GM13976 (cell line): ENCODE measurements at regions not wholly inside any gene's neighbourhood (a gene's known extent, or its start where the extent isn't known, plus 50 kb on each side); places are given as distances from the start of the nearest gene placed in this dataset.

Experiments
- DNase-seq: peaks from one replicate; pipeline ENCODE4 v3.0.0; 2012; ENCODE audit warnings: low spot score
- in situ Hi-C: fragments of 300-500 bp; cut with MboI; formaldehyde crosslinking; loops from one replicate; pipeline ENCODE4 v1.12.0; 2022; ENCODE audit warnings: low sequenced_read_pairs, mixed read lengths, inconsistent platforms; ENCODE audit not compliant: unreplicated experiment
- TF ChIP-seq, protein P1 (sequence below): IDR thresholded peaks from 2 replicates; pipeline ENCODE4 v1.5.1; 2012; ENCODE audit warnings: borderline replicate concordance, mild to moderate bottlenecking; ENCODE audit not compliant: insufficient read depth; ENCODE audit errors: extremely low read depth, missing control alignments, control extremely low read depth

DNA sequence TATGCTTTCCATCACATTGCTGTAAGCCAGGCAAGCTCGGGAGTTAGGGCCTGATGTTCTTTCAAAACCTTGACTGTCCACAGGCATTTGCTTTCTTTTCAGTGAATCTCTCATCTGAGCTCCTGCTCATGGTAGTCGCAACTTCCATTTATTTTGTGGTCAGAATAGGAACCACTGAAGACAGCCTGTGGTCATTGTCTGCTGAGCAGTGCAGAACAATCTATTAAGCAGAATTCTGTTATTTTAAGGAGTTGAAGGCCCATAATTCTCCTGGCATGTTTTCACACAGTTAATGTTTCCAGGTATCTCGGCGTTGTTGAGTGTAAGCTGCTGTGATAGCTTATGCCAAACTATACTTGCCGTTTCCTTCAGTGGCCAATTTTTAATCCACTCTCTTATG, 491.1 kb upstream of the AKR1E2 start:
- DNase-seq = no peak
- TF ChIP-seq, protein P1, sequence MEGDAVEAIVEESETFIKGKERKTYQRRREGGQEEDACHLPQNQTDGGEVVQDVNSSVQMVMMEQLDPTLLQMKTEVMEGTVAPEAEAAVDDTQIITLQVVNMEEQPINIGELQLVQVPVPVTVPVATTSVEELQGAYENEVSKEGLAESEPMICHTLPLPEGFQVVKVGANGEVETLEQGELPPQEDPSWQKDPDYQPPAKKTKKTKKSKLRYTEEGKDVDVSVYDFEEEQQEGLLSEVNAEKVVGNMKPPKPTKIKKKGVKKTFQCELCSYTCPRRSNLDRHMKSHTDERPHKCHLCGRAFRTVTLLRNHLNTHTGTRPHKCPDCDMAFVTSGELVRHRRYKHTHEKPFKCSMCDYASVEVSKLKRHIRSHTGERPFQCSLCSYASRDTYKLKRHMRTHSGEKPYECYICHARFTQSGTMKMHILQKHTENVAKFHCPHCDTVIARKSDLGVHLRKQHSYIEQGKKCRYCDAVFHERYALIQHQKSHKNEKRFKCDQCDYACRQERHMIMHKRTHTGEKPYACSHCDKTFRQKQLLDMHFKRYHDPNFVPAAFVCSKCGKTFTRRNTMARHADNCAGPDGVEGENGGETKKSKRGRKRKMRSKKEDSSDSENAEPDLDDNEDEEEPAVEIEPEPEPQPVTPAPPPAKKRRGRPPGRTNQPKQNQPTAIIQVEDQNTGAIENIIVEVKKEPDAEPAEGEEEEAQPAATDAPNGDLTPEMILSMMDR = no peak
- in situ Hi-C loops = no loop called here

DNA sequence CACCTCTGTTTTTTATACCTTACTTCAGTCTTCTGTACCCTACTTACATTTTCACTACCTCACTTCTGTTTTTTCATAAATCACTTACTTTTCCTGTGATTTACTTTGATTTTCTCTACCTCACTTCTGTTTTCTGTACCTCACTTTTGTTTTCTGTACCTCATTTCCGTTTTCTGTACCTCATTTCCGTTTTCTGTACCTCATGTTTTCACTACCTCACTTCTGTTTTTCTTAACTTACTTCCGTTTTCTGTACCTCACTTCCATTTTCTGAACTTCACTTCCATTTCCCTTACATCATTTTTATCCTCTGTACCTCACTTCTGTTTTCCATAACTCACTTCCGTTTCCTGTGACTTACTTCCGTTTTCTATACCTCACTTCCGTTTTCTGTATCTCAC, 492.0 kb upstream of the AKR1E2 start:
- no peak for DNase-seq
- in situ Hi-C loops = no loop called here
- TF ChIP-seq, protein P1 = no peak

DNA sequence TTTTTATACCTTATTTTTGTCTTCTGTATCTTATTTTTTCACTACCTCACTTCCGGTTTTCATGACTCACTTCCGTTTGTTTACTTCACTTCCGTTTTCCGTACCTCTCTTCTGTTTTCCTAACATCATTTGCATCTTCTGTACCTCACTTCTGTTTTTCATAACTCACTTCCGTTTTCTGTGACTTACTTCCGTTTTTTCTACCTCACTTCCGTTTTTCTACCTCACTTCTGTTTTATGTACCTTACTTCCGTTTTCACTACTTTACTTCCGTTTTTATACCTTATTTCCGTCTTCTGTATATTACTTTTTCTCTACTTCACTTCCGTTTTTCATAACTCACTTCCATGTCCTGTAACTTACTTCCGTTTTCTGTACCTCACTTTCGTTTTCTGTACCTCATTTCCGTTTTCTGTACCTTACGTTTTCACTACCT, 492.5 kb upstream of the AKR1E2 start:
- no peak for DNase-seq
- in situ Hi-C loops = no loop called here
- TF ChIP-seq, protein P1 = no peak

DNA sequence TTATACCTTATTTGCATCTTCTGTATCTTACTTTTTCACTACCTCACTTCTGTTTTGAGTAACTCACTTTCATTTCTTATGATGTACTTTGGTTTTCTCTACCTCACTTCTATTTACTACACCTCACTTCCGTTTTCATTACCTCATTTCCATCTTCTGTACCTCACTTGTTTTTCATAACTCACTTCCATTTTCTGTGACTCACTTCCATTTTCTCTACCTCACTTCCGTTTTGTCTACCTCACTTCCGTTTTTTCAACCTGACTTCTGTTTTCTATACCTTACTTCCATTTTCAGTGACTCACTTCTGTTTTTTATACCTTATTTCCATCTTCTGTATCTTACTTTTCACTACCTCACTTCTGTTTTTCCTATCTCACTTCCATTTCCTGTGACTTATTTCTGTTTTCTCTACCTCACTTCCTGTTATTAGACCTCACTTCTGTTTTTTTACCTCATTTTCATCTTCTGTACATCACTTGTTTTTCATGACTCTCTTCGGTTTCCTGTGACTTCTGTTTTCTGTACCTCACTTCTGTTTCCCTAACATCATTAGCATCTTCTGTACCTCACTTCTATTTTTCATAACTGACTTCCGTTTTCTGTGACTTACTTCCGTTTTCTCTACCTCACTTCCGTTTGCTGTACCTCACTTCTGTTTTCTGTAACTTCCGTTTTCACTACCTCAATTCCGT, 493.1 kb upstream of the AKR1E2 start:
- no peak for DNase-seq
- TF ChIP-seq, protein P1 = no peak
- in situ Hi-C loops = no loop called here

DNA sequence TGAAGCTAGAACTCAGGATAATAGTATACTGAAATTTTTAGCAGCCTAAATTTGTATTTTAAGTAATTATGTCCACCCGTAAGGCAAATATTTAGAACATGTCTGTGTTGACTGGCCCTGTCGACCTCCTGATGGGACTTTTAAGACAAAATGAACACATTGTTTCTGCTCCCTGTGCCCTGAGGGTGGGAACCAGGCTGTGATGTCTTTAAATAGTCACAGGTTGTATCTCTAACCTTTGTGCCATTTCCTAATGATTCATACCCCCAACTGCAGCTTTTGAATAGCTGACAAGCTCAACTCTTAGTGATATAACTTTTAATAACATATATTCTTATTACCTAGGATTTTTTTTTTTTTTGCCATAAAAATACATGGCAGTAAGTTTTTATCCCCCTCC, 494.9 kb upstream of the AKR1E2 start:
- no peak for DNase-seq
- TF ChIP-seq, protein P1 = no peak
- in situ Hi-C loops = no loop called here

DNA sequence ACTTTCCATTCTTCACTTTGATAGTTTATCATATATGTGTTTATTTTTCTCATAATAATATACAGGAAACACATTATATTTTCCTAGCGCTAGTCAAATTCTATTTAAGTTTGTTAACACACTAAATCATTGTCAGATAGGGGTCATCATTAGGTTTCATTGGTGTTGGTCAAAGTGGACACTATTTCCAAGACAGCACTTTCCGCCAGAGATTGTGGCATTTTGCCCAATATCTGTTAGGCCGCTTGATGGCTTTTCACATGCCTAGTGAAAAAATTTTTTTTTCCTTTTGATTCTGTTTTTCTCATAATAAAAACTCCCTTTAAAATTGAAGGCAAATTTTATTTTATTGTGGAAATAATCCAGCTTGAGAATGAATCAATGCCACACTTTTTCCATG, 495.4 kb upstream of the AKR1E2 start:
- in situ Hi-C loops = no loop called here
- TF ChIP-seq, protein P1 = no peak

DNA sequence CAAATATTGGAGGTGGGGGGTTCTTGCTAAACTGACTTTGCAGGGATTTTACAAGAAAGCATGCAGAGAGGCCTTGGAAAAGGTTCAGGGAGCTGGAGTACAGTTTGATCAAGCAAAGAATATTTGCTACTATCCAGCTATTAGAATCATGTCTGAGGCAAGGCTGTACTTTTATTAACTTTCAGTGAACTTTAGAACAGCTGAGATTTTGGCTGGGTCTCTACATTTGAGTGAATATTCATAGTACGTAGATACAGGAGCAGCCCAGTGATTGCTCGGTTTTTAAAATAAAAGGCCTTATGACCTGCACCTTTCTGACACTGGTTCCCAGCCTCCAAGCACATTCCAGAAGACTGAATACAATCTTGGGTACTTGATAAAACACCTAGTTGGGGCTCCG, 496.8 kb upstream of the AKR1E2 start:
- in situ Hi-C loops = no loop called here
- DNase-seq = no peak
- TF ChIP-seq, protein P1 = no peak

More for the DNA sequence above, 495.4 kb upstream of the AKR1E2 start:
- no peak for DNase-seq
